GM23338 (cell line): ENCODE measurements at regions not wholly inside any gene's neighbourhood (a gene's known extent, or its start where the extent isn't known, plus 50 kb on each side); places are given as distances from the start of the nearest gene placed in this dataset.

Experiments used
- CREB1 ChIP-seq: fragments of 250-450 bp; sonication (Bioruptor Pico); IDR thresholded peaks from 2 replicates; pipeline ENCODE4 v1.5.0; 2020; ENCODE audit warnings: low read depth, mild to moderate bottlenecking, moderate library complexity
- ETS1 ChIP-seq: IDR thresholded peaks from 2 replicates; pipeline ENCODE4 v1.6.1; 2016; ENCODE audit warnings: antibody characterized with exemption
- EZH2 ChIP-seq: fragments of 200-600 bp; sonication (generic); IDR thresholded peaks from one replicate; pipeline ENCODE4 v1.8.0; 2017; ENCODE audit warnings: antibody characterized with exemption, mild to moderate bottlenecking, low read depth; ENCODE audit not compliant: unreplicated experiment
- EZH2phosphoT487 ChIP-seq: fragments of 200-600 bp; sonication (generic); IDR thresholded peaks from one replicate; pipeline ENCODE4 v1.8.1; 2018; ENCODE audit warnings: antibody characterized with exemption; ENCODE audit not compliant: unreplicated experiment
- JUNB ChIP-seq: IDR thresholded peaks from one replicate; pipeline ENCODE4 v1.6.1; 2016; ENCODE audit warnings: antibody characterized with exemption; ENCODE audit not compliant: unreplicated experiment
- POLR2AphosphoS5 ChIP-seq: IDR thresholded peaks from 2 replicates; pipeline ENCODE4 v1.6.1; 2016; ENCODE audit warnings: antibody characterized with exemption, low read depth
- ZNF331 ChIP-seq: fragments of 250-450 bp; sonication (Bioruptor Pico); IDR thresholded peaks from 2 replicates; pipeline ENCODE4 v1.5.0; 2020; ENCODE audit warnings: low read depth, mild to moderate bottlenecking, moderate library complexity
- TF ChIP-seq, protein P1 (sequence below): IDR thresholded peaks from one replicate; pipeline ENCODE4 v1.6.1; 2018; ENCODE audit warnings: antibody characterized with exemption; ENCODE audit not compliant: unreplicated experiment
- TF ChIP-seq, protein P2 (sequence below), 2 experiments: fragments of 200-600 bp in 1 of 2; sonication (generic) in 1 of 2; conservative IDR thresholded peaks; 2 replicates each; pipeline versions ENCODE4 v1.5.1 to v1.6.1; 2016 to 2017; ENCODE audit warnings: antibody characterized with exemption in 2 of 2, low read depth in 2 of 2, mild to moderate bottlenecking in 2 of 2, moderate library complexity in 1 of 2

- TF ChIP-seq, protein P1, sequence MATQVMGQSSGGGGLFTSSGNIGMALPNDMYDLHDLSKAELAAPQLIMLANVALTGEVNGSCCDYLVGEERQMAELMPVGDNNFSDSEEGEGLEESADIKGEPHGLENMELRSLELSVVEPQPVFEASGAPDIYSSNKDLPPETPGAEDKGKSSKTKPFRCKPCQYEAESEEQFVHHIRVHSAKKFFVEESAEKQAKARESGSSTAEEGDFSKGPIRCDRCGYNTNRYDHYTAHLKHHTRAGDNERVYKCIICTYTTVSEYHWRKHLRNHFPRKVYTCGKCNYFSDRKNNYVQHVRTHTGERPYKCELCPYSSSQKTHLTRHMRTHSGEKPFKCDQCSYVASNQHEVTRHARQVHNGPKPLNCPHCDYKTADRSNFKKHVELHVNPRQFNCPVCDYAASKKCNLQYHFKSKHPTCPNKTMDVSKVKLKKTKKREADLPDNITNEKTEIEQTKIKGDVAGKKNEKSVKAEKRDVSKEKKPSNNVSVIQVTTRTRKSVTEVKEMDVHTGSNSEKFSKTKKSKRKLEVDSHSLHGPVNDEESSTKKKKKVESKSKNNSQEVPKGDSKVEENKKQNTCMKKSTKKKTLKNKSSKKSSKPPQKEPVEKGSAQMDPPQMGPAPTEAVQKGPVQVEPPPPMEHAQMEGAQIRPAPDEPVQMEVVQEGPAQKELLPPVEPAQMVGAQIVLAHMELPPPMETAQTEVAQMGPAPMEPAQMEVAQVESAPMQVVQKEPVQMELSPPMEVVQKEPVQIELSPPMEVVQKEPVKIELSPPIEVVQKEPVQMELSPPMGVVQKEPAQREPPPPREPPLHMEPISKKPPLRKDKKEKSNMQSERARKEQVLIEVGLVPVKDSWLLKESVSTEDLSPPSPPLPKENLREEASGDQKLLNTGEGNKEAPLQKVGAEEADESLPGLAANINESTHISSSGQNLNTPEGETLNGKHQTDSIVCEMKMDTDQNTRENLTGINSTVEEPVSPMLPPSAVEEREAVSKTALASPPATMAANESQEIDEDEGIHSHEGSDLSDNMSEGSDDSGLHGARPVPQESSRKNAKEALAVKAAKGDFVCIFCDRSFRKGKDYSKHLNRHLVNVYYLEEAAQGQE, result no peak
- TF ChIP-seq, protein P2, sequence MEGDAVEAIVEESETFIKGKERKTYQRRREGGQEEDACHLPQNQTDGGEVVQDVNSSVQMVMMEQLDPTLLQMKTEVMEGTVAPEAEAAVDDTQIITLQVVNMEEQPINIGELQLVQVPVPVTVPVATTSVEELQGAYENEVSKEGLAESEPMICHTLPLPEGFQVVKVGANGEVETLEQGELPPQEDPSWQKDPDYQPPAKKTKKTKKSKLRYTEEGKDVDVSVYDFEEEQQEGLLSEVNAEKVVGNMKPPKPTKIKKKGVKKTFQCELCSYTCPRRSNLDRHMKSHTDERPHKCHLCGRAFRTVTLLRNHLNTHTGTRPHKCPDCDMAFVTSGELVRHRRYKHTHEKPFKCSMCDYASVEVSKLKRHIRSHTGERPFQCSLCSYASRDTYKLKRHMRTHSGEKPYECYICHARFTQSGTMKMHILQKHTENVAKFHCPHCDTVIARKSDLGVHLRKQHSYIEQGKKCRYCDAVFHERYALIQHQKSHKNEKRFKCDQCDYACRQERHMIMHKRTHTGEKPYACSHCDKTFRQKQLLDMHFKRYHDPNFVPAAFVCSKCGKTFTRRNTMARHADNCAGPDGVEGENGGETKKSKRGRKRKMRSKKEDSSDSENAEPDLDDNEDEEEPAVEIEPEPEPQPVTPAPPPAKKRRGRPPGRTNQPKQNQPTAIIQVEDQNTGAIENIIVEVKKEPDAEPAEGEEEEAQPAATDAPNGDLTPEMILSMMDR (conservative IDR thresholded peaks at IDR 0.05; ENCODE audit: low read depth in 2 of 2), result no peak
- TF ChIP-seq EZH2 (no peak), CREB1 (no peak), JUNB (no peak), POLR2AphosphoS5 (no peak), EZH2phosphoT487 (no peak), ETS1 (no peak), ZNF331 (CRISPR knock-in tag) (no peak)
Observed at GRCh38 chr2:186330050-186330449, 156.0 kb upstream of the ZC3H15 start.
